Neural cell (in vitro differentiated cells): ENCODE measurements at regions not wholly inside any gene's neighbourhood (a gene's known extent, or its start where the extent isn't known, plus 50 kb on each side); places are given as distances from the start of the nearest gene placed in this dataset.

Experiments
- EZH2 ChIP-seq: fragments of 200-600, 300-800 bp; shearing (Covaris generic), sonication (generic); IDR thresholded peaks from 2 replicates; pipeline ENCODE4 v1.6.1; 2014; ENCODE audit warnings: antibody characterized with exemption, low read length, borderline replicate concordance, mild to moderate bottlenecking; ENCODE audit not compliant: insufficient read depth, poor library complexity, severe bottlenecking
- TF ChIP-seq, protein P1 (sequence below): fragments of 450-650 bp; IDR thresholded peaks from 2 replicates; pipeline ENCODE4 v1.5.1; 2014; ENCODE audit warnings: antibody characterized with exemption, mild to moderate bottlenecking, moderate library complexity; ENCODE audit not compliant: poor library complexity, severe bottlenecking

DNA sequence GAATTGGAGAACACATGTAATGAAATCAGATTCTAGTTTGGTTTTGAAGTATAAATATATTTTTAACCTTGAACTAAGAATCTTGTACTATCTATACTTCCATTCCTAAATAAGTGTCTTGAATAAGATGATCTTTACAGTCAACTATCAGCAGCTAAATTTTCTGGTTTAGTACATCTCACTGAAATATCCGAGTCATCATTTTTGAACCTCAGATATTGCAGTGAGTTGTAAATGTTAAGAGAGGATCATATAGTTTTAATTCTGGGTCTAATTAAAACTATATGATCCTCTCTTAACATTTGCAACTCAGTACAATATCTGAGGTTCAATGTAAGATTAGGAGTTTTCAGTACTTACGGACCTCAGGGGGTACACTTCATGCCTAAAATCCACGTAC is 768.8 kb upstream of the ADAMTS5 start:
- TF ChIP-seq EZH2 = no peak
- TF ChIP-seq, protein P1, sequence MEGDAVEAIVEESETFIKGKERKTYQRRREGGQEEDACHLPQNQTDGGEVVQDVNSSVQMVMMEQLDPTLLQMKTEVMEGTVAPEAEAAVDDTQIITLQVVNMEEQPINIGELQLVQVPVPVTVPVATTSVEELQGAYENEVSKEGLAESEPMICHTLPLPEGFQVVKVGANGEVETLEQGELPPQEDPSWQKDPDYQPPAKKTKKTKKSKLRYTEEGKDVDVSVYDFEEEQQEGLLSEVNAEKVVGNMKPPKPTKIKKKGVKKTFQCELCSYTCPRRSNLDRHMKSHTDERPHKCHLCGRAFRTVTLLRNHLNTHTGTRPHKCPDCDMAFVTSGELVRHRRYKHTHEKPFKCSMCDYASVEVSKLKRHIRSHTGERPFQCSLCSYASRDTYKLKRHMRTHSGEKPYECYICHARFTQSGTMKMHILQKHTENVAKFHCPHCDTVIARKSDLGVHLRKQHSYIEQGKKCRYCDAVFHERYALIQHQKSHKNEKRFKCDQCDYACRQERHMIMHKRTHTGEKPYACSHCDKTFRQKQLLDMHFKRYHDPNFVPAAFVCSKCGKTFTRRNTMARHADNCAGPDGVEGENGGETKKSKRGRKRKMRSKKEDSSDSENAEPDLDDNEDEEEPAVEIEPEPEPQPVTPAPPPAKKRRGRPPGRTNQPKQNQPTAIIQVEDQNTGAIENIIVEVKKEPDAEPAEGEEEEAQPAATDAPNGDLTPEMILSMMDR = no peak
